T-cell (primary cell): ENCODE measurements at regions not wholly inside any gene's neighbourhood (a gene's known extent, or its start where the extent isn't known, plus 50 kb on each side); places are given as distances from the start of the nearest gene placed in this dataset.

Experiments used
- ATAC-seq, 4 experiments: fragments of 200-7000 bp in 3 of 4; fragments of 150-1000 bp in 1 of 4; cut with Tn5 transposase; replicated peaks in 1 of 4; 1 replicate in 3 of 4; 2 replicates in 1 of 4; pipeline ENCODE4 v1.10.0; 2021; ENCODE audit warnings: moderate library complexity in 3 of 4, mild to moderate bottlenecking in 2 of 4, moderate number of reproducible peaks in 1 of 4
- CTCF ChIA-PET, 2 donors: fragments of 300-600 bp; sonication (Branson Sonifier 250); formaldehyde crosslinking; loops; one replicate each; lab custom pipeline; 2022; ENCODE audit warnings: antibody characterized with exemption in 2 of 2; lab: Charles Lee
- POLR2A ChIA-PET, 2 donors: fragments of 300-600 bp; sonication (Branson Sonifier 250); formaldehyde crosslinking; loops; one replicate each; lab custom pipeline; 2022; ENCODE audit warnings: antibody characterized with exemption in 2 of 2; lab: Charles Lee
- DNase-seq, 35 experiments: peaks; one replicate each; pipeline versions ENCODE4 v3.0.0 to v3.0.0-alpha.2; 2013 to 2023
- H3K27ac ChIP-seq: one replicate; pipeline ENCODE4 v1.5.1; 2013; ENCODE audit warnings: low read length
- H3K27me3 ChIP-seq, 2 experiments: replicated peaks in 1 of 2; 1 replicate in 1 of 2; 2 replicates in 1 of 2; pipeline versions ENCODE4 v1.6.1 to v1.7.0; 2013; ENCODE audit warnings: low read length in 1 of 2, mixed read lengths in 1 of 2; ENCODE audit not compliant: control insufficient read depth in 2 of 2, insufficient read depth in 2 of 2; ENCODE audit errors: extremely low read depth in 1 of 2
- H3K36me3 ChIP-seq, 2 donors: 1 replicate in 1 of 2; 2 replicates in 1 of 2; pipeline versions ENCODE4 v1.6.1 to v1.7.0; 2013; ENCODE audit warnings: low read length in 1 of 2; ENCODE audit not compliant: control insufficient read depth in 2 of 2, insufficient read depth in 1 of 2; ENCODE audit errors: extremely low read depth in 1 of 2
- H3K4me1 ChIP-seq, 2 experiments: 1 replicate in 1 of 2; 2 replicates in 1 of 2; pipeline versions ENCODE4 v1.6.1 to v1.7.0; 2013; ENCODE audit warnings: low read length in 2 of 2, mixed read lengths in 1 of 2; ENCODE audit not compliant: insufficient read depth in 2 of 2, control insufficient read depth in 1 of 2; ENCODE audit errors: extremely low read depth in 1 of 2
- H3K4me3 ChIP-seq, 2 donors: 1 replicate in 1 of 2; 2 replicates in 1 of 2; pipeline versions ENCODE4 v1.5.1 to v1.7.0; 2013; ENCODE audit warnings: mild to moderate bottlenecking in 2 of 2, low read length in 1 of 2, moderate library complexity in 1 of 2; ENCODE audit not compliant: control insufficient read depth in 1 of 2; ENCODE audit errors: extremely low read depth in 1 of 2
- H3K9me3 ChIP-seq: 2 replicates; pipeline ENCODE4 v1.7.0; 2013
- H3K27ac Mint-ChIP-seq, 2 donors: one replicate each; pipeline ENCODE4 v1.8.0; 2020 to 2021; ENCODE audit warnings: mild to moderate bottlenecking in 2 of 2, mixed read lengths in 2 of 2
- H3K27me3 Mint-ChIP-seq, 2 donors: one replicate each; pipeline ENCODE4 v1.8.0; 2021 to 2022; ENCODE audit warnings: mixed read lengths in 2 of 2
- H3K36me3 Mint-ChIP-seq: one replicate; pipeline ENCODE4 v1.8.0; 2021; ENCODE audit warnings: mixed read lengths
- H3K4me1 Mint-ChIP-seq, 3 donors: one replicate each; pipeline ENCODE4 v1.8.0; 2020 to 2022; ENCODE audit warnings: mixed read lengths in 3 of 3, mild to moderate bottlenecking in 1 of 3
- H3K4me3 Mint-ChIP-seq, 3 donors: one replicate each; pipeline ENCODE4 v1.8.0; 2020 to 2022; ENCODE audit warnings: mild to moderate bottlenecking in 3 of 3, mixed read lengths in 3 of 3, moderate library complexity in 3 of 3
- H3K9me3 Mint-ChIP-seq, 3 donors: one replicate each; pipeline ENCODE4 v1.8.0; 2020 to 2022; ENCODE audit warnings: mixed read lengths in 3 of 3
- WGBS: methylation state at CpG from one replicate; pipeline ENCODE4 v1.1.5; 2013; ENCODE audit warnings: missing lambda C conversion rate; ENCODE audit not compliant: insufficient coverage; 5-methylcytosine and 5-hydroxymethylcytosine counted together

DNA sequence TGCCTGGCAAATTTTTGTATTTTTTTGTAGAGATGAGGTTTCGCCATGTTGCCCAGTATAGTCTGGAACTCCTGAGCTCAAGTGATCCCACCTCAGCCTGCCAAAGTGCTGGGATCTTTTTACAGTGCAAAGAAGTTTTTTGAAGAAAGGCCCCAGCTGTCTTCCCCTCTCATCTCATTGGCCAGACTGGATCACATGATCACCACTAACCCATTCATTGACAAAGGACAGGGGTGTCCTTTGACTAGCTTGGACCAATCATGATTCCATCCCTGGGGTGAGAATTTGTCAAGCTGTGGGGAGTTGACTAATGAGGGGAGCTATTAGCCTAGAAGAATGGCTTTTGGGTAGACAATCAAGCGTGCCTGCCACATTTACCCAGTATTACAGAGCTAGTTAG is 232.9 kb upstream of the TANK start:
- Mint-ChIP-seq H3K4me3 (no peak overlapping the region), H3K4me1 (no peaks in the 10 kb centered on the region), H3K9me3 (no peaks in the 10 kb centered on the region), H3K27me3 (peaks cover 12% of the 10 kb centered on the region in 2 donors), H3K36me3 (no peaks in the 10 kb centered on the region), H3K27ac (no peak overlapping the region)
- no peak for ATAC-seq
- DNase-seq, result no peak
- no peak overlapping the region for H3K27ac ChIP-seq
- H3K9me3 ChIP-seq, result no peaks in the 10 kb centered on the region
- H3K27me3 ChIP-seq, result peaks cover 0 to 3% of the 10 kb centered on the region in 2 experiments
- no peaks in the 10 kb centered on the region for H3K36me3 ChIP-seq
- H3K4me1 ChIP-seq, result no peaks in the 10 kb centered on the region
- ChIA-PET POLR2A (no interaction called here), CTCF (no interaction called here)
- no CpG with 5 or more reads among the region's 2 CpGs for WGBS
- no peak overlapping the region for H3K4me3 ChIP-seq

DNA sequence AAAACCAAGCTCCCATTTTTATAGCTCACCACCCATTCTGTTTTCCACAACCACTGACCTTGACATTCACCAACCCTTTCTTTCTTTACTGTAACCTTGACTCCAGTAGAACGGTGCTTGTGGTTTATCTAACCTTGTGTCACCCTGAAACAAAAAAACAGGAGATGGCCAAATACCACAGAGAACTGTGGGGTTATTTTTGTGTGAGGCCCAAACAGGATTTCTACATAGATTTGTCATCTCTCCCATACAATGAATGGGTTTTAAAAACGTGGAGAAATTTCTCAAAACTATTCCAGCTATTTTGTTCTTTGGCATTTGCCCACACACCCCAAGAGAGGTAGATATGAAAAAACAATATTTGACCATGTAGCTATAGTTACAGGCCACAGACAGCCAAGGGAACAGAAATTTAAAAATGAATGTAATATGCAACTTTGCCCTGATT is 231.3 kb upstream of the TANK start:
- H3K4me3 ChIP-seq, result no peak overlapping the region
- no peaks in the 10 kb centered on the region for H3K4me1 Mint-ChIP-seq
- peaks cover 12% of the 10 kb centered on the region in 2 donors for H3K27me3 Mint-ChIP-seq
- no peak overlapping the region for H3K27ac ChIP-seq
- DNase-seq (no peak), ATAC-seq (no peak)
- peaks cover 0 to 3% of the 10 kb centered on the region in 2 experiments for H3K27me3 ChIP-seq
- H3K4me1 ChIP-seq, result no peaks in the 10 kb centered on the region
- H3K36me3 Mint-ChIP-seq, result no peaks in the 10 kb centered on the region
- ChIA-PET POLR2A (no interaction called here), CTCF (no interaction called here)
- H3K27ac Mint-ChIP-seq, result no peak overlapping the region
- H3K9me3 Mint-ChIP-seq, result no peaks in the 10 kb centered on the region
- no peaks in the 10 kb centered on the region for H3K9me3 ChIP-seq
- no peaks in the 10 kb centered on the region for H3K36me3 ChIP-seq
- no peak overlapping the region for H3K4me3 Mint-ChIP-seq
- no CpG with 5 or more reads among the region's 2 CpGs for WGBS

DNA sequence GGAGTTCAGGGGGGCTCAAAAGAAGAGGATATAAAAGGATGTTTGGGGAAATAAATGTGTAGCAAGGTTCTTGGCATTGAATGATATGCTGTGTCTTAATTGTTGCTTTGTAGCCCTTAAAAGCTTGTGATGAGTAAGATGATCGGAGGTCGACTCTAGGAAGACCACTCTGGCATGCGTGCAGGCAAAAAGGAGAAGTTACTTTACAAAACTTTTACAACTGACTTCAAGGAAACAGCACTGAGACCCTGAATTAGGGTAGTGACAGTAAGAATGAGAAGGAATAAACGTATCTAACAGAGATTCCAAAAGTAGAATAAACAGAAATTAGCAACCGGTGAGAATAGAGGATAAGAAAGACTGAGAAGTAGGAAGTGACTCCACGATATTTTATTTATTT is 228.7 kb upstream of the TANK start:
- Mint-ChIP-seq H3K36me3 (no peaks in the 10 kb centered on the region), H3K27ac (no peak overlapping the region), H3K4me3 (no peak overlapping the region), H3K9me3 (no peaks in the 10 kb centered on the region), H3K4me1 (no peaks in the 10 kb centered on the region), H3K27me3 (peaks cover 12% of the 10 kb centered on the region in 2 donors)
- H3K36me3 ChIP-seq, result no peaks in the 10 kb centered on the region
- ATAC-seq (no peak), DNase-seq (no peak)
- H3K27ac ChIP-seq, result no peak overlapping the region
- CTCF ChIA-PET, result interaction anchor here in 1 of 2 donors (0.9 kb wide), 1 partner anchor 822 kb away, joined by 3 read pairs; no protein-coding TSS in a partner anchor
- H3K4me1 ChIP-seq, result no peaks in the 10 kb centered on the region
- H3K27me3 ChIP-seq, result peaks cover 0 to 3% of the 10 kb centered on the region in 2 experiments
- POLR2A ChIA-PET, result no interaction called here
- no peak overlapping the region for H3K4me3 ChIP-seq
- WGBS, result 60% methylated on average over 1 of the region's 6 CpGs
- H3K9me3 ChIP-seq, result no peaks in the 10 kb centered on the region

DNA sequence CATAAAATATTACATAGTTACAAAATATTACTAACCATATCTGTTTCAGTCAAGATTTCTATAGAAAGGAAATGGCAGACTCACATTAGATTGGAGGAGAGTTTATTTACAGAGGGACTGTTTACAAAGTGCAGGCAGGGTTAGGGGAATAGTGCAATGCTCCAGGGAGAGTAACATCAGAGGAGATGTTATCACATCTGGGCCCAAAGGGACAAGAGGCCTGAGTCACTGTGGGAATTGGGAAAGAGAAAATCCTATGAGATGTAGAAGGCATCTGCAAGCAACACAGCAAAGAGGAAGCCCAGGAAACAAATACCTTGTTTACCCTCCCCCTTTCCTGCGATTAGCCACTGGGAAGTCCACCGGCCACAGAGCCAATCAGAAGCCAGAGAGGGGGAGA is 227.3 kb upstream of the TANK start:
- no peak overlapping the region for H3K27ac ChIP-seq
- Mint-ChIP-seq H3K36me3 (no peaks in the 10 kb centered on the region), H3K4me3 (no peak overlapping the region), H3K9me3 (no peaks in the 10 kb centered on the region), H3K4me1 (no peaks in the 10 kb centered on the region), H3K27ac (no peak overlapping the region), H3K27me3 (peaks cover 12% of the 10 kb centered on the region in 2 donors)
- ChIA-PET CTCF (no interaction called here), POLR2A (interaction anchor here in 1 of 2 donors (0.5 kb wide), 1 partner anchor 645 kb away, joined by 5 read pairs; no protein-coding TSS in a partner anchor)
- peaks cover 0 to 3% of the 10 kb centered on the region in 2 experiments for H3K27me3 ChIP-seq
- H3K4me3 ChIP-seq, result no peak overlapping the region
- ATAC-seq, result no peak
- H3K36me3 ChIP-seq, result no peaks in the 10 kb centered on the region
- H3K4me1 ChIP-seq, result no peaks in the 10 kb centered on the region
- DNase-seq, result no peak
- WGBS, result no CpG with 5 or more reads among the region's 2 CpGs
- H3K9me3 ChIP-seq, result no peaks in the 10 kb centered on the region

DNA sequence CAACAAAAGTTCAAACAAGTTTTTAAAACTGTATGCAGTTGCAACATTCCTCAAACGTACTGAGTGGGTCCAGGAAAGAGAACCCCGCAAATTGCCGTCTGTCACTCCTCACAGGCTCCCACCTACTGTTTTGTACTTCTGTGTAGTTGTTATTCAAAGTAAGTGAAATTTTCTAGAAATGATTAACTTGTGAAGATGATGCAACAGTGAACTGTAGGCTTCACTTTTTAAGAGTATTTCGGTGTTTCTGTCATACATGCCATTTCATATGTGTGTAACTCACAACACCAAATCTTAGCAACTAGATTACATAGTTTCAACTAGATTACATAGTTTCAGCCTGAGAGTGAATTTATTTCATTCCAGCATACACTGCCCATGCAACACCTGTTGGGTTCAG is 226.0 kb upstream of the TANK start:
- Mint-ChIP-seq H3K4me3 (no peak overlapping the region), H3K27ac (no peak overlapping the region), H3K27me3 (peaks cover 12% of the 10 kb centered on the region in 2 donors), H3K36me3 (no peaks in the 10 kb centered on the region), H3K4me1 (peaks cover under 1 to 2% (median under 1%) of the 10 kb centered on the region in 3 donors), H3K9me3 (no peaks in the 10 kb centered on the region)
- H3K36me3 ChIP-seq, result no peaks in the 10 kb centered on the region
- no peaks in the 10 kb centered on the region for H3K4me1 ChIP-seq
- H3K9me3 ChIP-seq, result no peaks in the 10 kb centered on the region
- no peak overlapping the region for H3K4me3 ChIP-seq
- DNase-seq, result no peak
- WGBS, result no CpG with 5 or more reads among the region's 4 CpGs
- no peak overlapping the region for H3K27ac ChIP-seq
- ChIA-PET CTCF (no interaction called here), POLR2A (interaction anchor here in 1 of 2 donors (0.6 kb wide), 1 partner anchor 822 kb away, joined by 4 read pairs; no protein-coding TSS in a partner anchor)
- ATAC-seq, result no peak
- H3K27me3 ChIP-seq, result peaks cover 0 to 3% of the 10 kb centered on the region in 2 experiments

DNA sequence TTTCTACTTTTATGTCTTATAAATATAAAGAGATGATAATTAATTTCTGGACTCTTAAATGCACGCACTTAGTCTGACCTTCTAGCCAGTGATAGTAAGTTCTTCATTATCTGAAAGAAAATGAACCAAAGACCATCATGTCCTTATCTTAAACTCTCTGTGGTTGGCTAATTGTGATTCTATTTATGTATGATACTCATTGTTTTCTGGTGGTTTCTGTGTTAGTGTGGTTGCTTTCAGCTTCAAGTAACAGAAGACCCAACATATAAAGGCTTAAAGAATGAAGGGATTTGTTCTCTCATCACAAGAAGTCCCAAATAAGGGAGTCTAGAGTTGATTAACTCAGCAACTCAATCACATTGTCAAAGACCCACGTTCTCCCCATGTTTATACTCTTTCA is 225.2 kb upstream of the TANK start:
- no peak for ATAC-seq
- ChIA-PET CTCF (no interaction called here), POLR2A (no interaction called here)
- H3K36me3 Mint-ChIP-seq, result no peaks in the 10 kb centered on the region
- Histone ChIP-seq H3K36me3 (no peaks in the 10 kb centered on the region), H3K27ac (no peak overlapping the region), H3K4me3 (no peak overlapping the region), H3K9me3 (no peaks in the 10 kb centered on the region), H3K4me1 (peaks cover 0 to 2% of the 10 kb centered on the region in 2 experiments), H3K27me3 (peaks cover 0 to 3% of the 10 kb centered on the region in 2 experiments)
- H3K4me1 Mint-ChIP-seq, result peaks cover 8 to 10% (median 8%) of the 10 kb centered on the region in 3 donors
- no peaks in the 10 kb centered on the region for H3K9me3 Mint-ChIP-seq
- no CpG with 5 or more reads among the region's 2 CpGs for WGBS
- H3K27ac Mint-ChIP-seq, result no peak overlapping the region
- H3K4me3 Mint-ChIP-seq, result no peak overlapping the region
- no peak for DNase-seq
- H3K27me3 Mint-ChIP-seq, result peaks cover 11% of the 10 kb centered on the region in 2 donors
